Prostate gland (tissue), 2 donors: ENCODE measurements at regions not wholly inside any gene's neighbourhood (a gene's known extent, or its start where the extent isn't known, plus 50 kb on each side); places are given as distances from the start of the nearest gene placed in this dataset.

ENCODE experiments used
- CTCF ChIP-seq, 4 experiments: fragments of 200-600 bp in 2 of 4; fragments of 450-650 bp in 2 of 4; sonication (generic) in 2 of 4; IDR thresholded peaks; 1 replicate in 3 of 4; 2 replicates in 1 of 4; pipeline ENCODE4 v1.5.1; 2016 to 2019; ENCODE audit warnings: antibody characterized with exemption in 4 of 4, mild to moderate bottlenecking in 2 of 4, moderate library complexity in 2 of 4
- POLR2A ChIP-seq: fragments of 450-650 bp; IDR thresholded peaks from one replicate; pipeline ENCODE4 v1.6.1; 2016; ENCODE audit warnings: antibody characterized with exemption, mild to moderate bottlenecking

- TF ChIP-seq CTCF (IDR thresholded peaks at IDR 0.05) (no peak), POLR2A (no peak)
These were observed 55.7 kb upstream of the ACTR3 start for GRCh38 chr2:113834051-113834730.
